Spinal cord (tissue), 9 donors: ENCODE measurements at regions not wholly inside any gene's neighbourhood (a gene's known extent, or its start where the extent isn't known, plus 50 kb on each side); places are given as distances from the start of the nearest gene placed in this dataset.

Experiments
- DNase-seq, 6 donors: peaks; one replicate each; pipeline versions ENCODE4 v3.0.0 to v3.0.0-alpha.2; 2013 to 2015; ENCODE audit warnings: low spot score in 6 of 6, low read depth in 4 of 6
- H3K27ac ChIP-seq: one replicate; pipeline ENCODE4 v1.5.1; 2013; ENCODE audit warnings: low read depth, low read length, control low read depth
- H3K27me3 ChIP-seq: one replicate; pipeline ENCODE4 v1.6.1; 2013; ENCODE audit warnings: low read length; ENCODE audit not compliant: control insufficient read depth, insufficient read depth
- H3K36me3 ChIP-seq: one replicate; pipeline ENCODE4 v1.6.1; 2013; ENCODE audit warnings: low read length; ENCODE audit not compliant: control insufficient read depth, insufficient read depth
- H3K4me1 ChIP-seq: one replicate; pipeline ENCODE4 v1.6.1; 2013; ENCODE audit warnings: low read length; ENCODE audit not compliant: control insufficient read depth, insufficient read depth
- H3K4me3 ChIP-seq: one replicate; pipeline ENCODE4 v1.5.1; 2013; ENCODE audit warnings: low read depth, low read length, control low read depth
- H3K9me3 ChIP-seq: one replicate; pipeline ENCODE4 v1.6.1; 2013; ENCODE audit warnings: low read length; ENCODE audit not compliant: control insufficient read depth, insufficient read depth
- WGBS: methylation state at CpG from one replicate; pipeline ENCODE4 v1.1.5; 2013; ENCODE audit warnings: missing lambda C conversion rate; ENCODE audit not compliant: insufficient coverage; 5-methylcytosine and 5-hydroxymethylcytosine counted together
- donor health status: healthy.

DNA sequence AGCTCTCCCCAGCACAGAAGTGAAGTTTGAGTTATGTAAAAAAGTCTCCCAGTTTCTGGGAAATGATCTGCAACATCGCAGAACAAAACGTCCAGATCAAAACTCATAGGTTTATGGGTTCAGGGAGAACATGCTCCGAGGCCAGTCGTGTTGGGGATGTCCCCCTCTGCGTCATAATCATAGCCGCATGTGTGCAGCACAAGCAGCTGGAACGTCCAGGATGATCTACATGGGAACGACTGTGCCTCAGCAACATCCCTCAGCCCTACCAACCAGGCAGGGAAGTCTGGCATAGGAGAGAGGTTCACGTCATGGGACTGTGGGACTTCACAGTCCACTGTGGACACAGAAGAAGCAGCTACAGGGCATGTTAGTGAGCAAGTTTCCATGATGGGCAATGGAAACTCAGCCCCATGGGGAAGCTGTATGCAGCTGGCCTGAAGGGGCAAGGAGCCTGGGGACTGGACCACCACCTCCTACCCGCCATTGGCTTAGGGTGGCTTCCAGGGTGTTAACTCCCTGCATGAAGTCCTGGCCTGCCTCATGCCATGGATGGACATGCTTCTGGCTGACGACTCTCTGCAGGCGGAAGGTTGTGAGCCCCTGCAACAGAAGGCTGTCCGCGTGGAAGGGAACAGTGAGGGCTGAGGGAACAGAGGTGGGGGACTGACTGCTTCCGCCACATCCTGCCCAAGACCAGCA, 96.9 kb downstream of the COPS8 start:
- no peak for DNase-seq
- WGBS = 91% methylated on average over 12 of the region's 15 CpGs
- H3K36me3 ChIP-seq = no peaks in the 10 kb centered on the region
- no peak overlapping the region for H3K27ac ChIP-seq
- no peak overlapping the region for H3K4me3 ChIP-seq
- H3K27me3 ChIP-seq = no peaks in the 10 kb centered on the region
- H3K9me3 ChIP-seq = peaks cover 1% of the 10 kb centered on the region
- no peaks in the 10 kb centered on the region for H3K4me1 ChIP-seq

GRCh38 chr2:237184192-237184918, 98.7 kb downstream of the COPS8 start:
- Histone ChIP-seq H3K36me3 (no peaks in the 10 kb centered on the region), H3K9me3 (peaks cover 1% of the 10 kb centered on the region), H3K4me1 (no peaks in the 10 kb centered on the region), H3K27ac (no peak overlapping the region), H3K27me3 (no peaks in the 10 kb centered on the region), H3K4me3 (no peak overlapping the region)
- 83% methylated on average over 1 of the region's 14 CpGs for WGBS
- no peak for DNase-seq

- Histone ChIP-seq H3K27me3 (no peaks in the 10 kb centered on the region), H3K4me3 (no peak overlapping the region), H3K36me3 (no peaks in the 10 kb centered on the region), H3K9me3 (peaks cover 1% of the 10 kb centered on the region), H3K27ac (no peak overlapping the region), H3K4me1 (no peaks in the 10 kb centered on the region)
- DNase-seq = no peak
- 91% methylated on average over 5 of the region's 9 CpGs for WGBS
Observed at GRCh38 chr2:237184919-237185552, 99.3 kb downstream of the COPS8 start.

GRCh38 chr2:237185553-237185925, 99.8 kb downstream of the COPS8 start:
- no peak for DNase-seq
- H3K4me1 ChIP-seq = no peaks in the 10 kb centered on the region
- peaks cover 1% of the 10 kb centered on the region for H3K9me3 ChIP-seq
- H3K4me3 ChIP-seq = no peak overlapping the region
- no peaks in the 10 kb centered on the region for H3K27me3 ChIP-seq
- no peak overlapping the region for H3K27ac ChIP-seq
- H3K36me3 ChIP-seq = no peaks in the 10 kb centered on the region
- no CpG with 5 or more reads among the region's 7 CpGs for WGBS

- H3K4me3 ChIP-seq = no peak overlapping the region
- peak overlapping the region; percentile 16 for H3K27ac ChIP-seq
- DNase-seq = peak in 1 of 6 donors; percentile 30
- no peaks in the 10 kb centered on the region for H3K36me3 ChIP-seq
- WGBS = 100% methylated on average over 1 of the region's 5 CpGs
- H3K4me1 ChIP-seq = peaks cover 5% of the 10 kb centered on the region
- no peaks in the 10 kb centered on the region for H3K27me3 ChIP-seq
- peaks cover 1% of the 10 kb centered on the region for H3K9me3 ChIP-seq
Observed at GRCh38 chr2:237189799-237190198, 104.1 kb downstream of the COPS8 start.

DNA sequence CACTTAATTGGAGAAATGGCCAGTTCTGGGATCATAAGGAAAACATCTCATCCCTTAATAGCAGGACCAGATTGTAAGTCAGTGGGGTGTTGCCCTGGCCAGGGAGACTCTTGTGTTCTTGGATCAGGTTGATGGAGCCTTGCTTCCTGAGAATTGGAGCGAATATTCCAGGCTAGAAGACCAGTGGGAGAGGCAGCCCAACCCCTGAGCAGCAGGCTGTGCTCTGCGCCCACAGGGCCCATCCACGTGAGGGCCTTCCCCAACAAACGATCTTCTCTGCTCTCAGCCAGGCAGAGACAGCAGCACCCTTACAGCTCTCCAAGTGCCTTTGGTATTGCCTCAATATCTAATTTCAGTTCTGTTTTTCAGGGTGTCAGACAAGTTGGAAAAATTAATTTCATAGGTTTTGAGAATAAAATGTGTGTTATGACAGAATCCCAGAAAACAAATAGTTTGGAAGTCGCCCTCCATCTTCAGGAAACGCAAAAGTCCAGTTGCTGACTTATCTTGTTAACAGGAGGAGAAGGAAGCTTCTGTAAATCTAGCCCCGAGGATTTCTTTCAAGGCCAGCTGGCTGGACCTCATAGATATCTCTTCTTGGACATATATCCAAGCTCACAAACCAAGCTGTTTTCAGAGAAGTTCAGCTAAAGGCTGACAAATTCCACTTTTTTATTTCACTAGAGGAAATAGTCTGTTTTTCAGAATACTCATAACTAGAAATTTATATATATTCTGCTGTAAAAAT, 105.5 kb downstream of the COPS8 start:
- H3K27me3 ChIP-seq = no peaks in the 10 kb centered on the region
- DNase-seq = no peak
- H3K36me3 ChIP-seq = no peaks in the 10 kb centered on the region
- H3K4me1 ChIP-seq = peaks cover 6% of the 10 kb centered on the region
- peak overlapping the region; percentile 64 for H3K27ac ChIP-seq
- no peak overlapping the region for H3K4me3 ChIP-seq
- WGBS = 77% methylated on average over 4 of the region's 7 CpGs
- peaks cover 1% of the 10 kb centered on the region for H3K9me3 ChIP-seq

GRCh38 chr2:237191714-237192081, 106.0 kb downstream of the COPS8 start:
- WGBS = 17% methylated on average over 2 of the region's 8 CpGs
- DNase-seq = no peak
- peaks cover 6% of the 10 kb centered on the region for H3K4me1 ChIP-seq
- H3K9me3 ChIP-seq = peaks cover 1% of the 10 kb centered on the region
- H3K4me3 ChIP-seq = no peak overlapping the region
- peak overlapping the region; percentile 64 for H3K27ac ChIP-seq
- no peaks in the 10 kb centered on the region for H3K36me3 ChIP-seq
- no peaks in the 10 kb centered on the region for H3K27me3 ChIP-seq

GRCh38 chr2:237192881-237193280, 107.2 kb downstream of the COPS8 start:
- Histone ChIP-seq H3K4me3 (no peak overlapping the region), H3K36me3 (no peaks in the 10 kb centered on the region), H3K9me3 (no peaks in the 10 kb centered on the region), H3K27me3 (no peaks in the 10 kb centered on the region), H3K27ac (no peak overlapping the region), H3K4me1 (peaks cover 6% of the 10 kb centered on the region)
- WGBS = 97% methylated on average over 8 of the region's 8 CpGs
- DNase-seq = no peak

GRCh38 chr2:237193436-237193835, 107.7 kb downstream of the COPS8 start:
- WGBS = 95% methylated on average over 7 of the region's 7 CpGs
- H3K27ac ChIP-seq = no peak overlapping the region
- no peak overlapping the region for H3K4me3 ChIP-seq
- no peaks in the 10 kb centered on the region for H3K36me3 ChIP-seq
- no peaks in the 10 kb centered on the region for H3K27me3 ChIP-seq
- DNase-seq = no peak
- no peaks in the 10 kb centered on the region for H3K9me3 ChIP-seq
- peaks cover 6% of the 10 kb centered on the region for H3K4me1 ChIP-seq
